WTC11 (cell line): ENCODE measurements at regions not wholly inside any gene's neighbourhood (a gene's known extent, or its start where the extent isn't known, plus 50 kb on each side); places are given as distances from the start of the nearest gene placed in this dataset.

Experiments used
- ATAC-seq: fragments of 200-7000 bp; cut with Tn5 transposase; 2 replicates; pipeline ENCODE4 v1.10.0; 2021; ENCODE audit warnings: mild to moderate bottlenecking, moderate library complexity
- CTCF ChIA-PET: fragments of 300-600 bp; sonication (Branson Sonifier 250); formaldehyde crosslinking; loops from one replicate; lab custom pipeline; 2021; ENCODE audit warnings: antibody characterized with exemption; lab: Charles Lee
- POLR2A ChIA-PET: fragments of 350-600 bp; sonication (Branson Sonifier 250); formaldehyde crosslinking; loops from one replicate; lab custom pipeline; 2021; ENCODE audit warnings: antibody characterized with exemption; lab: Charles Lee
- DNase-seq: peaks from one replicate; pipeline ENCODE4 v3.0.0; 2021; ENCODE audit warnings: low spot score
- H3K27ac Mint-ChIP-seq: 2 replicates; pipeline ENCODE4 v1.8.0; 2021; ENCODE audit warnings: mixed read lengths
- H3K27me3 Mint-ChIP-seq: 2 replicates; pipeline ENCODE4 v1.8.0; 2021; ENCODE audit warnings: low read depth, mild to moderate bottlenecking, moderate library complexity, mixed read lengths
- H3K36me3 Mint-ChIP-seq: 2 replicates; pipeline ENCODE4 v1.8.0; 2021; ENCODE audit warnings: mixed read lengths
- H3K4me1 Mint-ChIP-seq: 2 replicates; pipeline ENCODE4 v1.8.0; 2022; ENCODE audit warnings: mixed read lengths
- H3K4me3 Mint-ChIP-seq: 2 replicates; pipeline ENCODE4 v1.8.0; 2021; ENCODE audit warnings: mild to moderate bottlenecking, moderate library complexity, mixed read lengths
- H3K9me3 Mint-ChIP-seq: 2 replicates; pipeline ENCODE4 v1.8.0; 2021; ENCODE audit warnings: mixed read lengths
- ATF1 ChIP-seq: sonication (generic); formaldehyde crosslinking; IDR thresholded peaks from 2 replicates; pipeline ENCODE4 v1.8.1; 2023; ENCODE audit warnings: mild to moderate bottlenecking, moderate library complexity, missing genetic modification reagents
- ATF2 ChIP-seq: sonication (generic); formaldehyde crosslinking; IDR thresholded peaks from 2 replicates; pipeline ENCODE4 v1.8.1; 2022; ENCODE audit warnings: low read depth, missing genetic modification reagents, borderline replicate concordance
- ELF4 ChIP-seq: sonication (generic); formaldehyde crosslinking; IDR thresholded peaks from 2 replicates; pipeline ENCODE4 v1.8.1; 2022; ENCODE audit warnings: low read depth, mild to moderate bottlenecking, moderate library complexity, missing genetic modification reagents
- EMX1 ChIP-seq: fragments of 250-450 bp; sonication (Bioruptor Pico); IDR thresholded peaks from 2 replicates; pipeline ENCODE4 v1.8.0; 2021; ENCODE audit warnings: mild to moderate bottlenecking
- ESRRA ChIP-seq: sonication (generic); formaldehyde crosslinking; IDR thresholded peaks from 2 replicates; pipeline ENCODE4 v1.8.1; 2022; ENCODE audit warnings: mild to moderate bottlenecking, missing genetic modification reagents, borderline replicate concordance
- FOXJ3 ChIP-seq: sonication (generic); formaldehyde crosslinking; IDR thresholded peaks from 2 replicates; pipeline ENCODE4 v1.9.0; 2021; ENCODE audit warnings: missing genetic modification reagents, mild to moderate bottlenecking, borderline replicate concordance
- FOXK1 ChIP-seq: sonication (generic); formaldehyde crosslinking; IDR thresholded peaks from 2 replicates; pipeline ENCODE4 v1.8.0; 2022; ENCODE audit warnings: mild to moderate bottlenecking, moderate library complexity, missing genetic modification reagents
- FOXP4 ChIP-seq: sonication (generic); formaldehyde crosslinking; IDR thresholded peaks from 2 replicates; pipeline ENCODE4 v1.8.0; 2022; ENCODE audit warnings: mild to moderate bottlenecking, missing genetic modification reagents
- KAT7 ChIP-seq: sonication (generic); formaldehyde crosslinking; IDR thresholded peaks from 2 replicates; pipeline ENCODE4 v1.8.1; 2023; ENCODE audit warnings: missing genetic modification reagents, mild to moderate bottlenecking, borderline replicate concordance
- NFATC4 ChIP-seq: fragments of 250-450 bp; sonication (Bioruptor Pico); IDR thresholded peaks from 2 replicates; pipeline ENCODE4 v1.9.0; 2021; ENCODE audit warnings: mild to moderate bottlenecking
- OVOL2 ChIP-seq: fragments of 250-450 bp; sonication (Bioruptor Pico); IDR thresholded peaks from 2 replicates; pipeline ENCODE4 v1.9.0; 2021; ENCODE audit warnings: mild to moderate bottlenecking, borderline replicate concordance
- SOX15 ChIP-seq: fragments of 250-450 bp; sonication (Bioruptor Pico); IDR thresholded peaks from 2 replicates; pipeline ENCODE4 v1.9.0; 2021; ENCODE audit warnings: mild to moderate bottlenecking
- TCF7 ChIP-seq: sonication (generic); formaldehyde crosslinking; IDR thresholded peaks from 2 replicates; pipeline ENCODE4 v1.8.0; 2022; ENCODE audit warnings: mild to moderate bottlenecking, low read depth, missing genetic modification reagents, moderate library complexity
- TP53 ChIP-seq: sonication (generic); formaldehyde crosslinking; IDR thresholded peaks from 2 replicates; pipeline ENCODE4 v1.8.1; 2023; ENCODE audit warnings: mild to moderate bottlenecking, missing genetic modification reagents
- ZNF121 ChIP-seq: sonication (generic); formaldehyde crosslinking; IDR thresholded peaks from 2 replicates; pipeline ENCODE4 v1.8.0; 2023; ENCODE audit warnings: missing genetic modification reagents
- ZNF232 ChIP-seq: sonication (generic); formaldehyde crosslinking; IDR thresholded peaks from 2 replicates; pipeline ENCODE4 v1.8.0; 2022; ENCODE audit warnings: mild to moderate bottlenecking, missing genetic modification reagents
- ZNF263 ChIP-seq: sonication (generic); formaldehyde crosslinking; IDR thresholded peaks from 2 replicates; pipeline ENCODE4 v1.8.1; 2022; ENCODE audit warnings: low read depth, mild to moderate bottlenecking, moderate library complexity, missing genetic modification reagents
- ZNF317 ChIP-seq: sonication (generic); formaldehyde crosslinking; IDR thresholded peaks from 2 replicates; pipeline ENCODE4 v1.8.1; 2023; ENCODE audit warnings: low read depth, mild to moderate bottlenecking, moderate library complexity, missing genetic modification reagents, borderline replicate concordance
- TF ChIP-seq, protein P1 (sequence below): fragments of 200-600 bp; IDR thresholded peaks from 2 replicates; pipeline ENCODE4 v1.8.0; 2022; ENCODE audit warnings: antibody characterized with exemption
- TF ChIP-seq, protein P2 (sequence below): sonication (generic); formaldehyde crosslinking; IDR thresholded peaks from 2 replicates; pipeline ENCODE4 v1.8.1; 2023; ENCODE audit warnings: mild to moderate bottlenecking, missing genetic modification reagents, moderate library complexity
- TF ChIP-seq, protein P3 (sequence below): sonication (generic); formaldehyde crosslinking; IDR thresholded peaks from 2 replicates; pipeline ENCODE4 v1.8.0; 2023; ENCODE audit warnings: missing genetic modification reagents
- TF ChIP-seq, protein P4 (sequence below): fragments of 250-450 bp; sonication (Bioruptor Pico); IDR thresholded peaks from 2 replicates; pipeline ENCODE4 v1.9.0; 2021; ENCODE audit warnings: mild to moderate bottlenecking

- Mint-ChIP-seq H3K4me3 (no peak overlapping the region), H3K27me3 (no peaks in the 10 kb centered on the region), H3K4me1 (peaks cover 5% of the 10 kb centered on the region), H3K9me3 (peaks cover 4% of the 10 kb centered on the region; the same call in 1 of the 2 replicates), H3K27ac (no peak overlapping the region), H3K36me3 (no peaks in the 10 kb centered on the region)
- ChIA-PET CTCF (interaction anchor here (0.5 to 1.6 kb wide), 9 partner anchors 9 to 1250 kb away, joined by 3 to 7 read pairs (median 3); partner anchors contain the start of gene NDST3), POLR2A (no interaction called here)
- TF ChIP-seq ZNF263 (CRISPR knock-in tag) (0 out of 2 replicates have a peak, but pooled peaks have one; percentile 52), ATF2 (CRISPR knock-in tag) (no peak), FOXP4 (CRISPR knock-in tag) (no peak), ELF4 (CRISPR knock-in tag) (no peak)
- TF ChIP-seq, protein P1, sequence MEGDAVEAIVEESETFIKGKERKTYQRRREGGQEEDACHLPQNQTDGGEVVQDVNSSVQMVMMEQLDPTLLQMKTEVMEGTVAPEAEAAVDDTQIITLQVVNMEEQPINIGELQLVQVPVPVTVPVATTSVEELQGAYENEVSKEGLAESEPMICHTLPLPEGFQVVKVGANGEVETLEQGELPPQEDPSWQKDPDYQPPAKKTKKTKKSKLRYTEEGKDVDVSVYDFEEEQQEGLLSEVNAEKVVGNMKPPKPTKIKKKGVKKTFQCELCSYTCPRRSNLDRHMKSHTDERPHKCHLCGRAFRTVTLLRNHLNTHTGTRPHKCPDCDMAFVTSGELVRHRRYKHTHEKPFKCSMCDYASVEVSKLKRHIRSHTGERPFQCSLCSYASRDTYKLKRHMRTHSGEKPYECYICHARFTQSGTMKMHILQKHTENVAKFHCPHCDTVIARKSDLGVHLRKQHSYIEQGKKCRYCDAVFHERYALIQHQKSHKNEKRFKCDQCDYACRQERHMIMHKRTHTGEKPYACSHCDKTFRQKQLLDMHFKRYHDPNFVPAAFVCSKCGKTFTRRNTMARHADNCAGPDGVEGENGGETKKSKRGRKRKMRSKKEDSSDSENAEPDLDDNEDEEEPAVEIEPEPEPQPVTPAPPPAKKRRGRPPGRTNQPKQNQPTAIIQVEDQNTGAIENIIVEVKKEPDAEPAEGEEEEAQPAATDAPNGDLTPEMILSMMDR, result no peak
- TF ChIP-seq, protein P2, sequence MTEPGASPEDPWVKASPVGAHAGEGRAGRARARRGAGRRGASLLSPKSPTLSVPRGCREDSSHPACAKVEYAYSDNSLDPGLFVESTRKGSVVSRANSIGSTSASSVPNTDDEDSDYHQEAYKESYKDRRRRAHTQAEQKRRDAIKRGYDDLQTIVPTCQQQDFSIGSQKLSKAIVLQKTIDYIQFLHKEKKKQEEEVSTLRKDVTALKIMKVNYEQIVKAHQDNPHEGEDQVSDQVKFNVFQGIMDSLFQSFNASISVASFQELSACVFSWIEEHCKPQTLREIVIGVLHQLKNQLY (CRISPR knock-in tag), result no peak
- ATAC-seq (peak; percentile 98), DNase-seq (peak; percentile 12)
These were observed 262.5 kb upstream of the NDST3 start for GRCh38 chr4:117771647-117772337.

DNA sequence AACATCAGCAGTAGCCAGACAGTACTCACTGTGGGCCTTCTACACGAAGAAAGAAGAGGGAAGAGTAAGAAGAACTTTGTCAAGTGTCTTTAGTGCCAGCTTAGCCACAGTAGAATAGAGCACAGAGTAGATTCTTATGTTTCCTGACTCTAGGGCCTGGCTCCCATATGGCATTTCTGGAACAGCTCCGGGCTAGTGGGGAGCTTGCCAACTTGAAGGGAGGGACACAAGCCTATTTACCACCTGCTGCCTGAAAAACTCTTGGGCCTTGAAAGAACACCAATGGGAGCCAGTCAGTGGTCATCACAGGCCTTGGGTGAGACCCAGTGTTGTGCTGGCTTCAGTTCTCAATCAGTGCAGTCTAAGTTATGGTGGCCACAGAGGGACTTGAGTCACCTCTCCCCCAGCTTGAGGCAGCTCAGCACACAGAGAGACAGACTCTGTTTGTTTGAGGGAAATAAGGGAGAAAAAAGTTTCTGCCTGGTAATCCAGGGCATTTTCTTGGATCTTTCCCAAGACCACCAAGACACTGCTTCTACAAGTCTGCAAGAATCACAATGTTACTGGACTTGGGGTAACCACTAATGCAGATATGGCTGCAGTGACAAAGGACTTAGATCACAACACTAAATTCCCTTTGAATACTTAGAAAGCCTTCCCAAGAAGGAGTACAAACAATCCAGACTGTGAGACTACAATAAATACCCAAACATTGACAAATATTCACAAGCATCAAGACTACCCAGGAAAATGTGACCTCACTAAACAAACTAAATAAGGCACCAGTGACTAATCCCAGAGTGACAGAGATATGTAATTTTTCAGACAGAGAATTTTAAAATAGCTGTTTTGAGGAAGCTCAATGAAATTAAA is 261.0 kb upstream of the NDST3 start:
- Mint-ChIP-seq H3K27me3 (no peaks in the 10 kb centered on the region), H3K4me3 (no peak overlapping the region), H3K36me3 (no peaks in the 10 kb centered on the region), H3K27ac (no peak overlapping the region), H3K4me1 (peaks cover 5% of the 10 kb centered on the region), H3K9me3 (peaks cover 4% of the 10 kb centered on the region; the same call in 1 of the 2 replicates)
- ChIA-PET POLR2A (interaction anchor here (0.6 kb wide), 1 partner anchor 454 kb away, joined by 3 read pairs; no protein-coding TSS in a partner anchor), CTCF (interaction anchor here (0.9 kb wide), 1 partner anchor 196 kb away, joined by 4 read pairs; no protein-coding TSS in a partner anchor)
- no peak for DNase-seq
- no peak for ATAC-seq
- TF ChIP-seq FOXJ3, result no peak
- no peak for TF ChIP-seq OVOL2 (CRISPR knock-in tag)
- TF ChIP-seq EMX1 (CRISPR knock-in tag), result no peak
- TF ChIP-seq, protein P3, sequence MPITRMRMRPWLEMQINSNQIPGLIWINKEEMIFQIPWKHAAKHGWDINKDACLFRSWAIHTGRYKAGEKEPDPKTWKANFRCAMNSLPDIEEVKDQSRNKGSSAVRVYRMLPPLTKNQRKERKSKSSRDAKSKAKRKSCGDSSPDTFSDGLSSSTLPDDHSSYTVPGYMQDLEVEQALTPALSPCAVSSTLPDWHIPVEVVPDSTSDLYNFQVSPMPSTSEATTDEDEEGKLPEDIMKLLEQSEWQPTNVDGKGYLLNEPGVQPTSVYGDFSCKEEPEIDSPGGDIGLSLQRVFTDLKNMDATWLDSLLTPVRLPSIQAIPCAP, result no peak
- TF ChIP-seq NFATC4 (CRISPR knock-in tag), result no peak
- TF ChIP-seq ESRRA (CRISPR knock-in tag), result no peak

- Mint-ChIP-seq H3K4me3 (no peak overlapping the region), H3K4me1 (no peaks in the 10 kb centered on the region), H3K36me3 (no peaks in the 10 kb centered on the region), H3K27ac (no peak overlapping the region), H3K27me3 (no peaks in the 10 kb centered on the region), H3K9me3 (peaks cover 4% of the 10 kb centered on the region; the same call in 1 of the 2 replicates)
- CTCF ChIA-PET, result no interaction called here
- DNase-seq, result no peak
- ATAC-seq, result no peak
- POLR2A ChIA-PET, result no interaction called here
- TF ChIP-seq KAT7 (CRISPR knock-in tag), result no peak
- no peak for TF ChIP-seq TP53 (CRISPR knock-in tag)
- no peak for TF ChIP-seq SOX15
- TF ChIP-seq ZNF121, result no peak
- TF ChIP-seq, protein P4, sequence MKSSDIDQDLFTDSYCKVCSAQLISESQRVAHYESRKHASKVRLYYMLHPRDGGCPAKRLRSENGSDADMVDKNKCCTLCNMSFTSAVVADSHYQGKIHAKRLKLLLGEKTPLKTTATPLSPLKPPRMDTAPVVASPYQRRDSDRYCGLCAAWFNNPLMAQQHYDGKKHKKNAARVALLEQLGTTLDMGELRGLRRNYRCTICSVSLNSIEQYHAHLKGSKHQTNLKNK, result no peak
- TF ChIP-seq ZNF232 (CRISPR knock-in tag), result no peak
- TF ChIP-seq ATF1 (CRISPR knock-in tag), result no peak
- TF ChIP-seq ZNF317, result no peak
- TF ChIP-seq OVOL2 (CRISPR knock-in tag), result no peak
- TF ChIP-seq FOXK1 (CRISPR knock-in tag), result no peak
- no peak for TF ChIP-seq ESRRA (CRISPR knock-in tag)
- TF ChIP-seq TCF7 (CRISPR knock-in tag), result no peak
These were observed 256.6 kb upstream of the NDST3 start for GRCh38 chr4:117777721-117778120.
